Panc1 (cell line): ENCODE measurements at regions not wholly inside any gene's neighbourhood (a gene's known extent, or its start where the extent isn't known, plus 50 kb on each side); places are given as distances from the start of the nearest gene placed in this dataset.

Experiments used
- ATAC-seq: fragments of 200-7000 bp; cut with Tn5 transposase; 2 replicates; pipeline ENCODE4 v1.9.1; 2020; ENCODE audit warnings: mild to moderate bottlenecking, moderate library complexity
- BruUV-seq: library from RNA; stranded (reverse); fragments of 400-500 nt; replicated peaks from 2 replicates; lab custom pipeline; 2021; lab: Mats Ljungman, UMichigan
- CTCF ChIA-PET: fragments of 300-600 bp; sonication (Branson Sonifier 250); formaldehyde crosslinking; loops from one replicate; lab custom pipeline; 2022; ENCODE audit warnings: antibody characterized with exemption; lab: Charles Lee
- POLR2A ChIA-PET: fragments of 300-600 bp; sonication (Branson Sonifier 250); formaldehyde crosslinking; loops from one replicate; lab custom pipeline; 2022; ENCODE audit warnings: antibody characterized with exemption; lab: Charles Lee
- DNase-seq: peaks from one replicate; pipeline ENCODE4 v3.0.0-alpha.2; 2010; ENCODE audit warnings: low read depth, low spot score
- H3K27ac ChIP-seq: 2 replicates; pipeline ENCODE4 v1.5.1; 2011; ENCODE audit warnings: mild to moderate bottlenecking, low read length, inconsistent platforms
- H3K27me3 ChIP-seq: fragments of 200-500 bp; sonication (Bioruptor generic); 2 replicates; pipeline ENCODE4 v1.6.0; 2014; ENCODE audit warnings: low read length, inconsistent platforms; ENCODE audit not compliant: control insufficient read depth, insufficient read depth
- H3K36me3 ChIP-seq: fragments of 200-500 bp; sonication (Bioruptor generic); 2 replicates; pipeline ENCODE4 v1.5.1; 2014; ENCODE audit warnings: inconsistent platforms, mild to moderate bottlenecking, low read length, moderate library complexity; ENCODE audit not compliant: control insufficient read depth, insufficient read depth
- H3K4me1 ChIP-seq: 2 replicates; pipeline ENCODE4 v1.5.1; 2011; ENCODE audit warnings: inconsistent platforms, mild to moderate bottlenecking, low read length, moderate library complexity; ENCODE audit not compliant: control insufficient read depth, insufficient read depth
- H3K4me3 ChIP-seq, 2 experiments: 2 replicates each; pipeline ENCODE4 v1.5.1; 2011 to 2012; ENCODE audit warnings: low read depth in 2 of 2, low read length in 2 of 2, mild to moderate bottlenecking in 2 of 2, inconsistent platforms in 1 of 2, moderate library complexity in 1 of 2
- H3K9me3 ChIP-seq: fragments of 200-500 bp; sonication (Bioruptor generic); 2 replicates; pipeline ENCODE4 v1.5.1; 2014; ENCODE audit warnings: low read depth, mild to moderate bottlenecking, inconsistent platforms, low read length, moderate library complexity; ENCODE audit not compliant: control insufficient read depth, insufficient read depth
- POLR2AphosphoS5 ChIP-seq: IDR thresholded peaks from 2 replicates; pipeline ENCODE4 v1.6.1; 2012; ENCODE audit warnings: mild to moderate bottlenecking, low read depth, low read length, moderate library complexity
- SIN3A ChIP-seq: IDR thresholded peaks from 2 replicates; pipeline ENCODE4 v1.6.1; 2012; ENCODE audit warnings: low read depth, mild to moderate bottlenecking, low read length, moderate library complexity, borderline replicate concordance; ENCODE audit not compliant: insufficient read depth
- TCF7L2 ChIP-seq: IDR thresholded peaks from 2 replicates; pipeline ENCODE4 v1.6.1; 2011; ENCODE audit warnings: mild to moderate bottlenecking, low read depth, low read length, inconsistent platforms
- in situ Hi-C: cut with HindIII; loops from 2 replicates; pipeline ENCODE4 v1.10.0; 2016; ENCODE audit warnings: low sequenced_read_pairs, low pct_unique_long_range_greater_than_20kb
- intact Hi-C: fragments of 100-400 bp; cut with micrococcal nuclease; formaldehyde crosslinking; loops from one replicate; pipeline ENCODE4 v1.10.0; 2022; ENCODE audit not compliant: unreplicated experiment
- TF ChIP-seq, protein P1 (sequence below), 2 experiments: IDR thresholded peaks; 2 replicates each; pipeline ENCODE4 v1.6.1; 2011 to 2012; ENCODE audit warnings: low read depth in 2 of 2, control low read depth in 1 of 2, low read length in 1 of 2, mild to moderate bottlenecking in 1 of 2, moderate library complexity in 1 of 2; ENCODE audit not compliant: insufficient read depth in 1 of 2
- TF ChIP-seq, protein P2 (sequence below): fragments of 450-650 bp; IDR thresholded peaks from 2 replicates; pipeline ENCODE4 v1.5.1; 2017; ENCODE audit warnings: mild to moderate bottlenecking

DNA sequence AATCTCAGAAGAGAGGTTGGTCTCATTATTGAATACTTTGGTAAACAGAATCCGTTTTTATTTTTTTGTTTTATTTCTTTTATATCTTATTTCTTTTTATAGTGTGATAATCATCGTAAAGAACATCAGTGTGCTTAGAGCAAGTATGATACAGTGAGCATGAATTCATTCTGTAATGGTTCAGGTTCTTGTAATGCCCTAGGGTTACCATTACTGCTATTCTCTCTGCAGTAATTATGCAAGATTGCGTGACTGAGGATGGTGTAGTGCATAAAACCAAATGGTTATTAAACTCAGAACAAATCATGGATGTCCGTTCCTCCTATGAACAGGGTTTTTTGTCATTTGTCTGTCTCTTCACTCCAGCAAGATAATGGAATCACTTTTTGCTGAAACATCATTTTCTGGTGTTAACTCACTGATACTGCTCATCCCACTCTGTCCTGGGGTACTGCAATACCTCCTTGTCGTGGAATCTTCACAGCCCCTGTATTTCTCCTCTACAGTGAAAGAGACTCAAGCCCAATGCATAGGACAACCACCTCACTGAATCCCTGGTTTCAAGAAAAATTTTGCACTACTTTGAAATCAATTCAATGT is 274.8 kb upstream of the ST6GAL2 start:
- no peak for DNase-seq
- H3K27me3 ChIP-seq: no peaks in the 10 kb centered on the region
- H3K9me3 ChIP-seq: no peaks in the 10 kb centered on the region
- H3K36me3 ChIP-seq: no peaks in the 10 kb centered on the region
- in situ Hi-C loops: no loop called here
- ChIA-PET CTCF (no interaction called here), POLR2A (no interaction called here)
- no peak for ATAC-seq
- no peak for TF ChIP-seq SIN3A
- TF ChIP-seq TCF7L2: no peak
- no peak for TF ChIP-seq POLR2AphosphoS5
- TF ChIP-seq, protein P1, sequence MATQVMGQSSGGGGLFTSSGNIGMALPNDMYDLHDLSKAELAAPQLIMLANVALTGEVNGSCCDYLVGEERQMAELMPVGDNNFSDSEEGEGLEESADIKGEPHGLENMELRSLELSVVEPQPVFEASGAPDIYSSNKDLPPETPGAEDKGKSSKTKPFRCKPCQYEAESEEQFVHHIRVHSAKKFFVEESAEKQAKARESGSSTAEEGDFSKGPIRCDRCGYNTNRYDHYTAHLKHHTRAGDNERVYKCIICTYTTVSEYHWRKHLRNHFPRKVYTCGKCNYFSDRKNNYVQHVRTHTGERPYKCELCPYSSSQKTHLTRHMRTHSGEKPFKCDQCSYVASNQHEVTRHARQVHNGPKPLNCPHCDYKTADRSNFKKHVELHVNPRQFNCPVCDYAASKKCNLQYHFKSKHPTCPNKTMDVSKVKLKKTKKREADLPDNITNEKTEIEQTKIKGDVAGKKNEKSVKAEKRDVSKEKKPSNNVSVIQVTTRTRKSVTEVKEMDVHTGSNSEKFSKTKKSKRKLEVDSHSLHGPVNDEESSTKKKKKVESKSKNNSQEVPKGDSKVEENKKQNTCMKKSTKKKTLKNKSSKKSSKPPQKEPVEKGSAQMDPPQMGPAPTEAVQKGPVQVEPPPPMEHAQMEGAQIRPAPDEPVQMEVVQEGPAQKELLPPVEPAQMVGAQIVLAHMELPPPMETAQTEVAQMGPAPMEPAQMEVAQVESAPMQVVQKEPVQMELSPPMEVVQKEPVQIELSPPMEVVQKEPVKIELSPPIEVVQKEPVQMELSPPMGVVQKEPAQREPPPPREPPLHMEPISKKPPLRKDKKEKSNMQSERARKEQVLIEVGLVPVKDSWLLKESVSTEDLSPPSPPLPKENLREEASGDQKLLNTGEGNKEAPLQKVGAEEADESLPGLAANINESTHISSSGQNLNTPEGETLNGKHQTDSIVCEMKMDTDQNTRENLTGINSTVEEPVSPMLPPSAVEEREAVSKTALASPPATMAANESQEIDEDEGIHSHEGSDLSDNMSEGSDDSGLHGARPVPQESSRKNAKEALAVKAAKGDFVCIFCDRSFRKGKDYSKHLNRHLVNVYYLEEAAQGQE (IDR thresholded peaks at IDR 0.05; ENCODE audit: insufficient read depth in 1 of 2, low read depth in 2 of 2, low read length in 1 of 2): no peak
- TF ChIP-seq, protein P2, sequence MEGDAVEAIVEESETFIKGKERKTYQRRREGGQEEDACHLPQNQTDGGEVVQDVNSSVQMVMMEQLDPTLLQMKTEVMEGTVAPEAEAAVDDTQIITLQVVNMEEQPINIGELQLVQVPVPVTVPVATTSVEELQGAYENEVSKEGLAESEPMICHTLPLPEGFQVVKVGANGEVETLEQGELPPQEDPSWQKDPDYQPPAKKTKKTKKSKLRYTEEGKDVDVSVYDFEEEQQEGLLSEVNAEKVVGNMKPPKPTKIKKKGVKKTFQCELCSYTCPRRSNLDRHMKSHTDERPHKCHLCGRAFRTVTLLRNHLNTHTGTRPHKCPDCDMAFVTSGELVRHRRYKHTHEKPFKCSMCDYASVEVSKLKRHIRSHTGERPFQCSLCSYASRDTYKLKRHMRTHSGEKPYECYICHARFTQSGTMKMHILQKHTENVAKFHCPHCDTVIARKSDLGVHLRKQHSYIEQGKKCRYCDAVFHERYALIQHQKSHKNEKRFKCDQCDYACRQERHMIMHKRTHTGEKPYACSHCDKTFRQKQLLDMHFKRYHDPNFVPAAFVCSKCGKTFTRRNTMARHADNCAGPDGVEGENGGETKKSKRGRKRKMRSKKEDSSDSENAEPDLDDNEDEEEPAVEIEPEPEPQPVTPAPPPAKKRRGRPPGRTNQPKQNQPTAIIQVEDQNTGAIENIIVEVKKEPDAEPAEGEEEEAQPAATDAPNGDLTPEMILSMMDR: no peak
- intact Hi-C loops: no loop called here
- no peak overlapping the region for H3K4me3 ChIP-seq
- BruUV-seq: no TSS peak
- H3K27ac ChIP-seq: no peak overlapping the region
- no peaks in the 10 kb centered on the region for H3K4me1 ChIP-seq

DNA sequence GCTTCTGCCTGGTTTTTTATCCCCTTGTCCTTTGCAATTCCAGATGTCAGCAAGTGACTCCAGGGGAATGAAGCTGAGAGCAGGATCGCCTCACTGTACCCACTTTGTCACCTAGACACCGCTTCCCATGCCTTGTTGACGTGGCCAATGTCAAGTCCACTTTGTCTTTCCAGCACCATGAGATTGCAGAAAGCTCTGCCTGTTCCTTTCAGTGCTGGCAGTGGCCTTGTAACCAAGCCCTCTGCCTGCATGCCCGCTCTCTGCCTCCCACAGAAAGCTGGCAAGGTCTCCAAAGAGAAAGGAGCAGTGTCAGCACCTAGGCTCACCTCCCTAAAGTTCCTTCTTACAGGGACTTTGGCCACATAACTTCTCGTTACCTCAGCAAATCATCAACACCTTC is 282.2 kb upstream of the ST6GAL2 start:
- no peaks in the 10 kb centered on the region for H3K27me3 ChIP-seq
- CTCF ChIA-PET: no interaction called here

More for the DNA sequence above, 282.2 kb upstream of the ST6GAL2 start:
- no peak for ATAC-seq
- no peaks in the 10 kb centered on the region for H3K9me3 ChIP-seq
- intact Hi-C loops: no loop called here
- H3K27ac ChIP-seq: no peak overlapping the region
- H3K4me3 ChIP-seq: no peak overlapping the region
- POLR2A ChIA-PET: no interaction called here
- in situ Hi-C loops: no loop called here
- DNase-seq: no peak
- BruUV-seq: no TSS peak
- TF ChIP-seq, protein P1 (IDR thresholded peaks at IDR 0.05; ENCODE audit: insufficient read depth in 1 of 2, low read depth in 2 of 2, low read length in 1 of 2): no peak
- no peak for TF ChIP-seq TCF7L2
- TF ChIP-seq, protein P2: no peak
- no peak for TF ChIP-seq SIN3A
- TF ChIP-seq POLR2AphosphoS5: no peak
- H3K36me3 ChIP-seq: no peaks in the 10 kb centered on the region
- no peaks in the 10 kb centered on the region for H3K4me1 ChIP-seq
